Activated CD8-positive, alpha-beta T cell treated with anti-CD3 and anti-CD28 coated beads for 36 hours (primary cell): ENCODE measurements at regions not wholly inside any gene's neighbourhood (a gene's known extent, or its start where the extent isn't known, plus 50 kb on each side); places are given as distances from the start of the nearest gene placed in this dataset.

ENCODE experiments used
- ATAC-seq: fragments of 200-7000 bp; cut with Tn5 transposase; one replicate; pipeline ENCODE4 v1.10.0; 2021; ENCODE audit warnings: mild to moderate bottlenecking, moderate library complexity
- CTCF ChIA-PET: fragments of 350-600 bp; sonication (Branson Sonifier 250); formaldehyde crosslinking; loops from one replicate; lab custom pipeline; 2021; ENCODE audit warnings: antibody characterized with exemption; lab: Charles Lee
- POLR2A ChIA-PET: fragments of 350-600 bp; sonication (Branson Sonifier 250); formaldehyde crosslinking; loops from one replicate; lab custom pipeline; 2021; ENCODE audit warnings: antibody characterized with exemption; lab: Charles Lee
- DNase-seq: peaks from one replicate; pipeline ENCODE4 v3.0.0-alpha.2; 2020
- H3K27ac Mint-ChIP-seq: one replicate; pipeline ENCODE4 v1.8.0; 2021; ENCODE audit warnings: mild to moderate bottlenecking, mixed read lengths
- H3K27me3 Mint-ChIP-seq: one replicate; pipeline ENCODE4 v1.8.0; 2021; ENCODE audit warnings: mixed read lengths
- H3K36me3 Mint-ChIP-seq: one replicate; pipeline ENCODE4 v1.8.0; 2021; ENCODE audit warnings: low read depth, mixed read lengths
- H3K4me1 Mint-ChIP-seq: one replicate; pipeline ENCODE4 v1.8.0; 2021; ENCODE audit warnings: low read depth, mixed read lengths
- H3K4me3 Mint-ChIP-seq: one replicate; pipeline ENCODE4 v1.8.0; 2021; ENCODE audit warnings: mild to moderate bottlenecking, moderate library complexity, mixed read lengths
- H3K9me3 Mint-ChIP-seq: one replicate; pipeline ENCODE4 v1.8.0; 2021; ENCODE audit warnings: mixed read lengths
- CTCF ChIP-seq: fragments of 200-600 bp; IDR thresholded peaks from one replicate; pipeline ENCODE4 v1.8.0; 2022; ENCODE audit warnings: antibody characterized with exemption, mild to moderate bottlenecking
- intact Hi-C: fragments of 100-400 bp; cut with micrococcal nuclease; formaldehyde crosslinking; loops from one replicate; pipeline ENCODE4 v1.10.0; 2022

- DNase-seq: no peak
- ChIA-PET POLR2A (no interaction called here), CTCF (interaction anchor here (0.5 kb wide), 1 partner anchor 215 kb away, joined by 3 read pairs; no protein-coding TSS in a partner anchor)
- no peak for TF ChIP-seq CTCF
- Mint-ChIP-seq H3K36me3 (peaks cover 8% of the 10 kb centered on the region), H3K27me3 (no peaks in the 10 kb centered on the region), H3K27ac (no peak overlapping the region), H3K9me3 (peaks cover 3% of the 10 kb centered on the region), H3K4me1 (peaks cover 1% of the 10 kb centered on the region), H3K4me3 (no peak overlapping the region)
- ATAC-seq: no peak
- intact Hi-C loops: no loop called here
These were observed 264.4 kb upstream of the KLF12 start for GRCh38 chr13:74398599-74398998.

- H3K27me3 Mint-ChIP-seq: no peaks in the 10 kb centered on the region
- ChIA-PET POLR2A (no interaction called here), CTCF (no interaction called here)
- H3K4me3 Mint-ChIP-seq: no peak overlapping the region
- intact Hi-C loops: no loop called here
- TF ChIP-seq CTCF: no peak
- DNase-seq: no peak
- H3K9me3 Mint-ChIP-seq: peaks cover 8% of the 10 kb centered on the region
- H3K36me3 Mint-ChIP-seq: peaks cover 24% of the 10 kb centered on the region
- no peaks in the 10 kb centered on the region for H3K4me1 Mint-ChIP-seq
- H3K27ac Mint-ChIP-seq: no peak overlapping the region
- ATAC-seq: no peak
These were observed 254.9 kb upstream of the KLF12 start for GRCh38 chr13:74389056-74389455.

GRCh38 chr13:74388626-74389025 is 254.4 kb upstream of the KLF12 start:
- no peak for TF ChIP-seq CTCF
- Mint-ChIP-seq H3K27me3 (no peaks in the 10 kb centered on the region), H3K4me3 (no peak overlapping the region), H3K27ac (no peak overlapping the region), H3K9me3 (peaks cover 8% of the 10 kb centered on the region), H3K4me1 (no peaks in the 10 kb centered on the region), H3K36me3 (peaks cover 27% of the 10 kb centered on the region)
- DNase-seq: no peak
- ATAC-seq: no peak
- ChIA-PET POLR2A (no interaction called here), CTCF (no interaction called here)
- intact Hi-C loops: no loop called here

- no peaks in the 10 kb centered on the region for H3K9me3 Mint-ChIP-seq
- no peaks in the 10 kb centered on the region for H3K27me3 Mint-ChIP-seq
- DNase-seq (no peak), ATAC-seq (no peak)
- no peak overlapping the region for H3K27ac Mint-ChIP-seq
- H3K4me3 Mint-ChIP-seq: no peak overlapping the region
- intact Hi-C loops: no loop called here
- POLR2A ChIA-PET: no interaction called here
- peaks cover under 1% of the 10 kb centered on the region for H3K36me3 Mint-ChIP-seq
- TF ChIP-seq CTCF: no peak
- no peaks in the 10 kb centered on the region for H3K4me1 Mint-ChIP-seq
- CTCF ChIA-PET: no interaction called here
These were observed 238.3 kb upstream of the KLF12 start for GRCh38 chr13:74372511-74372910.

GRCh38 chr13:74367193-74367592 is 233.0 kb upstream of the KLF12 start:
- intact Hi-C loops: no loop called here
- POLR2A ChIA-PET: no interaction called here
- H3K27me3 Mint-ChIP-seq: no peaks in the 10 kb centered on the region
- no peaks in the 10 kb centered on the region for H3K4me1 Mint-ChIP-seq
- no peak for TF ChIP-seq CTCF
- DNase-seq (no peak), ATAC-seq (no peak)
- CTCF ChIA-PET: no interaction called here
- no peaks in the 10 kb centered on the region for H3K9me3 Mint-ChIP-seq
- H3K36me3 Mint-ChIP-seq: peaks cover 8% of the 10 kb centered on the region
- H3K4me3 Mint-ChIP-seq: no peak overlapping the region
- no peak overlapping the region for H3K27ac Mint-ChIP-seq
